GM21737 (cell line): ENCODE measurements at regions not wholly inside any gene's neighbourhood (a gene's known extent, or its start where the extent isn't known, plus 50 kb on each side); places are given as distances from the start of the nearest gene placed in this dataset.

Source experiments
- ATAC-seq: cut with Tn5 transposase; IDR thresholded peaks from one replicate; pipeline ENCODE4 v1.9.1; 2021; ENCODE audit warnings: mild to moderate bottlenecking, moderate library complexity; ENCODE audit not compliant: unreplicated experiment

DNA sequence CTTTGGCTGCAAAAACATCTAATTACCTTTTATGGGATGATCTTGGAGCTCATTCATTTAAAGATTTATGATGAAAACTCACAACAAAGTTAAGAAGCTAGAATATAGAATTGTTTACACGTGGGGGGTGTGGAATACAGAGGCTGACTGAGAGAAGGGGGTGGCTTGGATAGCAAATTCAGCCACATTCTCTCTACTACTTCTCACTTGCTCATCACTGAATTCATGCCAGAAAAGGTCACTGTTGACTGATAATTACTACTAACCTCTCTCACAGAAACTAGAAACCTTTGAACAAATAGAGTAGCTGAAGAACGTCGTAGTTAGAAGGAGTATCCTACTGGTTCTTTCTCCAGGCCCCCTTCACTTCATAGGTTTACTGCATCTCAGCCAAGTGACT, 808.2 kb downstream of the BRINP1 start:
- no peak for ATAC-seq

DNA sequence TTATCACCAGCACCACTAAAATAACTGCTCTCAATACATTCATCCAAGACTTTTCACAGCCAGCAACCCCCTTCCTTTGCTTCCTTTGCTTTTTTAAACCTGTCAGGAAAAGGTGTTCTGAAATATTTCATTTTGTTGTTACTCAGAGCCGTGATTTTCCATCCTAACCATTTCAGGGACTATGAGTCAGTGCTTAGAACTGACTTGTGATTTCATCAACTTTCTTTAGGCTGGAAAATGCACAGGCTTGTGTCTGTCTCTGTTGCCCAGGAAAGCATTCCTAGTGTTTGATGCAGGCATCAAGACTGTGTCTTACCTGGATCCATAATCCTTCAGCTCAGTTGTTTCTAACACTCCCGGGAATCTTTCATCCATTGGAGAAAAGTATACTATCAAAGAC, 805.6 kb downstream of the BRINP1 start:
- no peak for ATAC-seq

DNA sequence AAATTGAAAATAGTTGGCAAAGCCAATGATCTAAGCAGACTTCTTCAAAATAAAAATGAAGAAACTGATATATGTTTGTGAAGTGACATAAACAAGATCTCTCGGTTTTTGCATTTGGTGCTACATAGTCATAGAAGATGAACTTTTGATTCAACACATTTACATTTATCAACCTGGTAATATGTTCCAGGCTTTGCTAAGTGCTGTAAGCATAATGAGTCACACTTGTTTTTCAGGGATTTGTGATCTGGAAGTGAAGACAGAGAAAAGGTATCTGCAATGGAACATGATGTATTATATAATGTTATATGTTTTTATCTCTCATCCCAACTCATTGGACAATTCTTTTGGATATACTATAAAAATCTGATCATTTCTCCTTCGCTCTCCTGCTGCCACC, 801.4 kb downstream of the BRINP1 start:
- ATAC-seq, result no peak

DNA sequence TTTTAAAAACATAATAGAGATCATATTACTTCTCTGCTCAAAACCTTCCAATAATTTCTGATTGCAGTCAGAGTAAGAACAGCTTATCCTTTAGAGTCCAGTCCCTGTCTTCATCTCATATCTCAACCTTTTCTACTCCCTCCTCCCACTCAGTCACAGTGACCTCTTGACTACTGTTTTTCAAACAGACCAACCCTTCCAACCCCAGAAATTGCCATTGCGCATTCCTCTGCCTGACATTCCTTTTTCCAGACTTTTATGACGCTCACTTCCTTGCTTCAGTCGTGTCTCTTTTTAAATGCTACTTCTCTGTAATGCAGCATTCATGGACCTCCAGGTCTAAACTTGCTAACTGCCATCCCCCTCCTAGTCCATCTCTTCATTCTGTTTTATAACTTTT, 800.5 kb downstream of the BRINP1 start:
- ATAC-seq, result no peak

DNA sequence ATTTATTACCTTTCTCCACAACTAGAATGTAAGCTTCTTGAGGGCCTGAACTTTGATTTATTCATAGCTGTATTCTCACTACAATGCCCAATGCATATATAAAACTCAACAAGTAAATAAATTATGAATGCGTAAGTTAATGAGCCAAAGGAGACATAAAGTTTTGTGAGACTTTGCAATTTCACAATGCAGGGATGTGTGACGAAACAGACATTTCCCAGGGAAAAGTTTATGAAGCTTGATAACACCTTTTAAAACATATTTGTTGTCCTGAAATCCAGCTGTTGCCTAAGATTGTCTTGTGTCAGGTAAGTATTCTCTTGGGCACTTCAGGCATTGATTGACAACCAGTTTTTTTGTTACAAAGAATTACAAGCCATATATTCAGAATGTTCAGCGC, 800.1 kb downstream of the BRINP1 start:
- no peak for ATAC-seq

DNA sequence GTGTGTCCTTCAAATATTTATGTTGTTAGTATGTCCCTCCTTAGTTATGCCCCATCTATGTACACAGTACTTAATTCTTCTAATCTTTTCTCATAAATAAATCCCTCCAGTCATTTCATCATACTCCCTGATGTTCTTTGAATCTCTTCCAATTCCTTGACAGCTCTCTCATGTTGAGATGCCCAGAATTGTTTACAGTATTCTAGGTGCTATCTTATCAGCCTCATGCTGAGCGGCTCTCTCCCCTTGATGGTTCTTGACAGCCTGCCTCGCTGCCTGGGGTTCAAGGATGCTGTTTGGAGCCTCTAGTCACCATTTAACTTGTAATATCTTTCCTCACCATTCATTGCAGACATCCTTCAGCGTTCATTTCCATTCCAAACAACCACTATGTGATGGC, 799.2 kb downstream of the BRINP1 start:
- ATAC-seq, result no peak

DNA sequence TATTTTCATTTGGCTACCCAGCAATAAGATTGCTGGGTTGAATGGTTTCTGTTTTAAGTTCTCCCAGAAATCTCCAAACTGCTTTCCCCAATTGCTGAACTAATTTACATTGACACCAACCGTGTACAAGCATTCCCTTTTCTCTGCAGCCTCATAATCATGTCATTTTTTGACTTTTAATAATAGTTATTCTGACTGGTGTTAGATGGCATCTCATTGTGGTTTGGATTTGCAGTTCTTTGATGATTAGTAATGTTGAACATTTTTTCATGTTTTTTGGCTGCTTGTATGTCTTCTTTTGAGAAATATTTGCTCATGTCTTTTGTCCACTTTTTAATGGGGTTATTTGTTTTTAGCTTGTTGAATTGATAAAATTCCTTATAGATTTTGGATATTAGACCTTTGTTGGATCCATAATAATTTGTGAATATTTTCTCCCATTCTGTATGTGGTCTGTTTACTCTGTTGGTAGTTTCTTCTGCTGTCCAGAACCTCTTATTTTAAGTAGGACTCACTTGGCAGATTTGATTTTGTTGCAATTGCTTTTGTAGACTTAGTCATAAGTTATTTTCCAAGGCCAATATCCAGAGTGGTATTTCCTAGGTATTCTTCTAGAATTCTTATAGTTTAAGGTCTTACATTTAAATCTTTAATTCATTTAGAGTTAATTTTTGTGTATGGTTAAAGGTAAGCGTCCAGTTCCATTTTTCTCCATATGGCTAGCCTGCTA, 793.7 kb downstream of the BRINP1 start:
- ATAC-seq, result no peak

DNA sequence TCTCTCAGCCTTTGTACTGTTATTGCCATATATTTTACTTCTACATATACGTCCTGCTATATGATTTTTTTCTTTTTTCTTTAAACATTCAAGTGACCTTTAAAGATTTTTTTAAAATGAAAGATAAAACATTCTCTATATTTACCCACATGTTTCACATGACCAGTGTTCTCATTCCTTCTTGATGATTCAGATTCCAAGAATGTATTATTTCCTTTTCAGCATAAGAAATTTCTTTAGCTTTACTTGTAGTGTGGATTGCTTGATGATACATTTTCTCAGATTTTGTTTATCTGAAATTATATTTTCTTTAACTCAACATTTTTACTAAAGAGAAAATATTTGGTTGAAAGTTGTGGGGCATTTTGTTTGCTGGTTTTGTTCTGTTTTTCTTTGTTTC, 792.1 kb downstream of the BRINP1 start:
- no peak for ATAC-seq

DNA sequence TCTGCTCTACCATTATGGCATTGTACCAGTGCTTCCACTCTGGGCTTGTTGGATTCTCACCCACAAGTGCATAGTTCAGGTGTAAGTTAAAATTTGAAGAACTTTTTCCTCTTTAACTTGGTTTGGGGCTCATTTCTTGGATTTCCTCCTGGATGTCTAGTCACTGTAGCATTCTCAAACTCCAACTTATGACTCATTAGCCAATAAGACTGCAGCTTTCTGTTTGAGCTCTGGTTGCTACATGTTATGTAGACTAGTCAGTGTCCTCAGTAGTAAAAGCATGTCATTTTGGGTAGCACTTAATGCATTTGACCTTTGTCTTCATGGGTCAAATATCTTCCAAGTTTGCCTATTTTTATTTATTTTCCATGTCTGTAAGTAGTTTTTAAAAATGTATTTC, 790.8 kb downstream of the BRINP1 start:
- ATAC-seq, result no peak

DNA sequence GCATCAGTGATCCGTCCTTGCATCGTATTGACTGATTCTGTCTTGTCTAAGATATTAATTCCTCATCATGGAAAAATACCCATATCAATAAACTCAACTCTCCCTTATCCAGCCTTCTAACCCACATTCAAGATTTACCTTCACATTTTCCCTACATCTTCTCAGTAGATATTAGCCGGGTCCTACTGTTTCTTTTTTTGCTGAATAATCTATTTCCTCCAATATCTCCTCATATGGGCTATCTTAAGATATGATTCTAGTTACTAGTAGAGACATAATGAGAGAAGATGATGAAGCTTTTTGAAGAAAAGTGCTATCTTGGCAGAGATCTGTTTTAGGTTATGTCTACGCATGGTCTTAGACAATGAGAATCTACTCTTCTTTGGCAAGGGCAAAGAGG, 785.8 kb downstream of the BRINP1 start:
- ATAC-seq, result no peak

DNA sequence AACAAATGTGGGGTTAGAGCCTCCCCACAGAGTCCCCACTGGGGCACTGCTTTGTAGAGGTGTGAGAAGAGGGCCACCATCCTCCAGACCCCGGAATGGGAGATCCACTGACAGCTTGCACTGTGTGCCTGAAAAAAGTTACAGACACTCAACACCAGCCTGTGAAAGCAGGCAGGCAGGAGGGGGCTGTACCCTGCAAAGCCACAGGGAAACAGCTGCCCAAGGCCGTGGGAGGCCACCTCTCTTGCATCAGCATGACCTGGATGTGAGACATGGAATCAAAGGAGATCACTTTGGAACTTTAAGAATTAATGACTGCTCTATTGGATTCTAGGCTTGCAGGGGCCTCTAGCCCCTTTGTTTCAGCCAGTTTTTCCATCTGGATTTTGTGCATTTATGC, 782.3 kb downstream of the BRINP1 start:
- no peak for ATAC-seq

DNA sequence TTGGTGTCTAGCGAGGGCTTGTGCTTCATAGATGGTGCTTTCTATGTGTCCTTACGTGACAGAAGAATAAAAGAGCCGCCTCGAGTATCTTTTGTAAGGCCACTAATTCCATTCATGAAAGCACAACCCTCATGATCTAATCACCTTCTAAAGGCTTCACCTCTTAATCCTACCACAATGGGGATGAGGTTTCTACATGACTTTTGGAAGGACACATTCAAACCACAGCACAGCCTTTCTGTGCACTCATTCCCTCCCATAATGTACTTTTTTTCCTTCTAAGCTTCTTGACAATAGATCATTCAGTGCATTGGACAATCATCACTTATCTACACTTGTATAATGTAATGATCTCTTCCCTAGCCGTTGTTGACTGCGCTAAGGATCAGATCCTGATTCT, 774.8 kb downstream of the BRINP1 start:
- no peak for ATAC-seq

DNA sequence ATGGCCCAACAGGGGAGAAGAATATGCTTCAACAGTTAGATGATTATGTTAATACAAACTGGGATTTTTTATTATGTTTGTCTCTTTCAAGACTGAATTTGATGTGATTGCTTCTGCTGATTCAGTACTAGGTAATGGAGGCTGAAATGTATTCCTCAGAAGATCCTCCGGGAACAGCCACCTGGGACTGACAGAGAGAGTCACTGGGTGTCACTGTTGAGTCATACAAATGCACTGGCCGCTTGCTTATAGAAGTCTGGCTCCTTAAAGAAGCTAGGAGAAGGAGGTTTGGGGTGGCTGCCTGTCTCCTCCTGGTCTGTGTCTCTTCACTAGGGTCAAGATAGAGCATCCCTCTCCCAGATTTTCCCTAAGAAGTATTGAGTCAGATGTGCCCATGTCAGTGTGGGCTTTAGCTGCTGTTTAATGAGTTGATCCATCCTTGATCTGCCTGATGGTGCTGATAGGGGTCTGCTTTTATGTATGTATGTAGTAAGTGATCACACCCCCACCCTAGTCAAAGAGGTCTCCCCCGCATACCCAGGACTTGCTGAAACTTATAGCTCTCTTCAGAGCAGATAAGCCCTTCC, 773.4 kb downstream of the BRINP1 start:
- ATAC-seq, result no peak

DNA sequence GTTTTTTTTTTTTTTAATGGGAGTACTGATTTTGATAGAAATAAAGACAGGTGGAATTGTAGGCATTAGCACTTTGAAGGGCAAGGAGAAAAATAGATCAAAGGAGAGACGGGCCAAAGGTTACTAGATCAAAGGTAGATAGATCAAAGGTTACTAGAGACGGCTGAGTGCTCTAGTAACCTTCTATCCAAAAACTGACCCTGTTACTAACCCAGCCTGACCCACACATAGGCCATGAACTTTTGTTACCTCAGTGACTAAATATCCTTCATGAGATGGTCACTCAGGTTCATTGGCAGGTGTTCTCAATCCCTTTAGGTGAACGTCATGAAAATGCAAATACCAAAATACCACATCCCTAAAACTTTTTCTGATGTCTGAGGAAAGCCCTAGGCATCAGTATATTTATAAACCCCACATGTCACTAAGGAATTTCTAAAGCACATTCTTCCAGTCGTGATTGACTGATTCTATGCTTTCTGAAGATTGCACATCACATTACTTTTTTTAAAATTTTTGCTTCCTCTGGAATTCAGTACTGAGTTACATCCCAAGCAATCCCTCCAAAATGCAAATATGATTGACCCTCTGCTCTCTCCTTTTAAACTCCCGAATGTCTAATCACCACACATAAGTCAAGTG, 772.7 kb downstream of the BRINP1 start:
- ATAC-seq, result no peak

DNA sequence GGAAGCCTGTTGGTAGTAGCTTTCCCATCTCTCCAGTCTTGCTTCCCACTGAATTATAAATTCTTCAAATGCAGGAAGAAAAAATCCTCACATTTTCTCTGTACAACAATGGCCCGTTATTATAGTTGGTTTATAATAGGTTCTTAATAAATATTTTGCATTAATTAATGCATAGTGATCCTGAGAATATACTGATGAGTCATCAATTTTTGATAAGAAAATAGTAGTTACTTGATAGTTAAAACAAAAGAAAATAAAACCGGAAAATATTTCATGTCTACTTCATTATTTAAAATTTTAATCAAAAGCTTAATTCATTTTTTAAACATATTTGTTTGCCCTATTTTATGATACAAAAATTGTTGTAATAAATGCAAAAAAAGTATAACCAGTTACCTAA, 762.6 kb downstream of the BRINP1 start:
- no peak for ATAC-seq

DNA sequence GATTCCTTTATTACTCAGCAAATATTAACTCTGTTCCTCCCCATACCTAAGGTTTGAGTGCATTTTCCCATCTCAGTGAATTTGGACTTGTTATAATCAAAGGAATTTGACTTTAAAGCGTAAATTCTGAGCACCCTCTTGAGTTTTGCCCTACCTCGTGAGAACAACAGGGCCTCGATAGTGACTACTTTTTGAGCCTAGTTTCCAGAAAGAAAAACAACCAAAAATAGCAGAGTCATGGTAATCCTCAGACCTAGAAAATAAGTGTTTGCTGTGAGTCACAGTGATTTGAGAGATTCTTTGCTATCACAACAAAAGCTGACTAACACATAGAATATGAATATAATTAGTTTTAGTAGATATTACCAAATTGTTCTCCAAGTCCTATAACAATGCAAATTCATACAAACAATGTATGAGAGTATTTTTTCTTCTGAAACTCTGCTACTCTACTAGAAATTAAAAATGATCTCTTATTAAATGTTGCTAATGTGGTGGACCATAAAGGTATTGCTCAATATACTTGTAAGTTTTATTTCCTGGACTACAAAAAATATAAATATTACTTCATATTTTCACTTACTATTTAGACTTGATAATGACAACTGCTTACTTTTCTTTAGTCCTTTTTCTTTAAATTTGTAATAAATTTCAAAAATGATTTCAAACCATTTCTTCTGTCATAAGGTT, 759.7 kb downstream of the BRINP1 start:
- no peak for ATAC-seq

DNA sequence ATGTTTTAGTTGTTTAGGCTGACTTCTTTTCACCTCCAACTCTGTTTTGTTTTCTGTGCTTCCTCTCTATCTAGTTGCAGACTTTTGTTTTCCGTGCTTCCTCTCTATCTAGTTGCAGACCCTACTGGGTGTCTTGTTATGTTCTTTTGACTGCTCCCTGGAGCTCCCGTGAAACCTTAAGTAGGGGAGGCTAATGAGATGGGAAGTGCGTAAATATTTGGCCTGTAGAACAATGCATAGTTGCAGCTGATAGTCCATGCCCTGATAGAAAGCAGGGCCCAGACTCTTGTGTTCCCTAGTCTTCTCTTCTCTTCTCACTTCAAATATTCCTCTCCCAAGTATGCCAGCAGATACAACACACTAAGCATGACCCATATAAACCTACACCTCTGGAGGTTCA, 757.0 kb downstream of the BRINP1 start:
- ATAC-seq, result no peak

DNA sequence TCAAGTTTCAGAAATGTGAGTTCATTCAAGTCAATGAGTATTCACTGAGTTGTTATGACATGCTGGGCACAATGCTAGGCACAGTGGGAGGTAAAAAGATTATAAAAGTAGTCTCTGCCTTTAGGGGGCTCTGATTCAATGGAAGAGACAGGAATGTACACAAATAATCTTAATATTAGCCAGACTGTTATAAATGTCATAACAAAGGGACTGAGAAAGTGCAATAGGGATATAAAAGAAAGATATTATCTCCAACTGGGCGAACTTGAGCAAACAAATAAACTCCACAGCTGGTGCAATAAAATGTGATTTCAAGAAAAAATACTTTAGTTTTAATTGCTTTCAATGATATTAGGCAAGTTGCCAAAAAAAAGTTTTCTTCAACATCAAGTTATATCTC, 755.2 kb downstream of the BRINP1 start:
- ATAC-seq, result no peak

DNA sequence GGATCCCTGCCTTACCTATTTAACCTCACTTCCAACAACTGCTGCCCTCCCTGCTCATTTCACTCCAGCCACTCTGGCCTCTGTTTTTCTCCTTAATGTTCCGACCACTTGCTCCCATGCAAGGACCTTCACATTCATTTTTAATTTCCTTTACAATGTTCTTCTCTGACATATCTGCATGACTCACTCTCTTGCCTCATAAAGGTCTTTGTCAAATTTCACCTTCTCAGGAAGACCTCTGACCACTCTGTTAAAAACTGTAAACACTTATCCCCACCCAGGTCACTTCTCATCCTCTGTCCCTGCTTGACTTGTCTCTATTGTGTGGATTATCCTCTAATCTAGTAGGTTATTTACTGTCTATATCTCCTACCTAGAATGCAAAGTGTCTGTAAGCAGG, 751.2 kb downstream of the BRINP1 start:
- no peak for ATAC-seq

DNA sequence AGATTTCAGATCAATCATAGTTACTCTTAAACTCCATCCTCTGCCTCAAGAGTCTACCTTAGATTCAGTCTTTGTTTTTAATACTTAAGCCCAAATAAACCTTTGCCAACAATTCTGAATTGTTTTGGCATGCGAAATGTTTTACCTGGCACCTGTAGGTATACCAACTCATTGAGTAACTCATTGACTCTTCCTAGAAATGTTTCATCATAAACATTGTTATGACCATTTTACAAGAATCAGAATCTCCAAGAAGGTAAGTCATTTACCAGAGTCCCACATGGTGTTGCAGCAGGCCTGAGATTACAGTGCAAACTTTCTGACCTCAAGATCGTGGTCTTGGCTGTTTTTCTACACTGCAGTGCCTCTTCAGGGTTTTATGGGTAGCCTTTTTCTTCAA, 750.4 kb downstream of the BRINP1 start:
- ATAC-seq, result no peak

DNA sequence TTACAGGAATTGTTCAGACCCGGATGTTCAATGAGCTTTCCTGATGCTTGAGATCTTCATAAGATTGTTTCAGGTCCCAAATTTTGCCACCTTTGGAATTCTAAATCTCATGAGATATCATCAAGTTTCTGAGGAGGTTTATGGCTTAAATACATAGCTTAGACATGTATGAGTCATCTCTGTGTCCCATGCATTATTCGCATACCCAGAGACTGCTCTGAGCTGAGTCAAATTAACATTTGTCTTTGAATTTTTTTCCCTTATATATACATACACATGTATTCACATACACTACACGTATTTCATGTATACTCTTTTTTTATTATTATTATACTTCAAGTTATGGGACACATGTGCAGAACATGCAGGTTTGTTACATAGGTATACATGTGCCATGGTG, 744.6 kb downstream of the BRINP1 start:
- ATAC-seq, result no peak

DNA sequence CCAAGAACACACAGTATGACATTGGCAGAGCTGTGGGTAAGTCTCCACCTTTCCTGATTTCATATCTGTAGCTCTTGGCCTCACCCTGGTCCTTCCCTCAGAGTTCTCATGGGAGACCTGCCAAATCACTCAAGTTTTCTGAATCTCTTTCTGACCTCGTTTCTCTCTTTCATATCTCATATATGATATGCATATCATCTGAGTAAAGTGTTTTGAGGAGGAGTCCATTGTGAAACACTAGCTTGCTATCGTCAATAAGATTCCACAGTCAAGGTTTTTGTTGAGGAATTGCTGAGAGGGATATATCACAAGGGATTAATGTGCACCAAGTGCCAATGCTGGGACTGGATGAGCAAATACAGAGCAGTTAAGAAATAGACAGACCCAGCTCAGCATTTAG, 739.2 kb downstream of the BRINP1 start:
- ATAC-seq, result no peak
